GM21619 (cell line): ENCODE measurements at regions not wholly inside any gene's neighbourhood (a gene's known extent, or its start where the extent isn't known, plus 50 kb on each side); places are given as distances from the start of the nearest gene placed in this dataset.
"Not testable (repeated sequence)": the region's sequence is repeated elsewhere in the genome, so short reads cannot be mapped to it uniquely, and the experiment has no call there.

Experiments used
- ATAC-seq: cut with Tn5 transposase; IDR thresholded peaks from one replicate; pipeline ENCODE4 v1.9.1; 2021; ENCODE audit not compliant: unreplicated experiment

DNA sequence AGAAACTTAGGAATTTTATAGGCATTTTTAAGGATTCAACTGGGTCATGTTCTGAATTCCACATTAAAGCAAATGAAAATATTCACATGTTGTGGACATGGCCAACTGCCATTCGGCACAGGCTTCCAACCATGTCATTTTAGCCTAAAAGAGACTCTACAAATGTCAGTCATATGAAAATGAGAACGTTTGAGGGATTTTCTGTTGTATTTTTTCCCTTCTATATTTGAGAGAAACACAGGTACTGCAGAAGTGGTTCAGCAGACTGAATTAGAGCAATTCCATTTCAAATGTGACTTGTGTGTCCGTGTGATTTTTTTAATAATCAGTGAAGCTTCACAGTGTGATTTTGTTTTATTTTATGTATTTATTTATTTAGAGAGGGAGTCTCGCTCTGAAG, 124.3 kb downstream of the TP53TG3F start:
- not testable (repeated sequence) for ATAC-seq

GRCh38 chr16:33588589-33588988, 129.2 kb downstream of the TP53TG3F start:
- not testable (repeated sequence) for ATAC-seq

DNA sequence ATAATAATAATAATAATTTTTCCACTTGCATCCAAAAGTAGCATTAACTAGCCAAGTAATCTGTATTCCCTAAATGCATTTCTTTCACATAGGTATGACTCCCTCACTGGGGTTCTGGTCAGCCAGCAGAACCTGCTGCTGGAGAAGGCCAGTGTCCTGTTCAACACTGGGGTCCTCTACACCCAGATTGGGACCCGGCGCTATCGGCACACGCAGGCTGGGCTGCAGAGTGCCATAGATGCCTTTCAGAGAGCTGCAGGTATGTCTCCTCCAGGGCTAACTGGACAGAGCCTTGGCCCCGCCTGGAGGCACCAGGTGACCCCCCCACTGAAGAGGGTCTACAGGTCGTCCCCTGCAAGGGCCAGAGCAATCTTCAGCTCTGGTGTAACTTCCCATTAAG, 133.9 kb downstream of the TP53TG3F start:
- ATAC-seq = not testable (repeated sequence)

- ATAC-seq = not testable (repeated sequence)
These were observed 135.7 kb downstream of the TP53TG3F start for GRCh38 chr16:33595074-33595473.

DNA sequence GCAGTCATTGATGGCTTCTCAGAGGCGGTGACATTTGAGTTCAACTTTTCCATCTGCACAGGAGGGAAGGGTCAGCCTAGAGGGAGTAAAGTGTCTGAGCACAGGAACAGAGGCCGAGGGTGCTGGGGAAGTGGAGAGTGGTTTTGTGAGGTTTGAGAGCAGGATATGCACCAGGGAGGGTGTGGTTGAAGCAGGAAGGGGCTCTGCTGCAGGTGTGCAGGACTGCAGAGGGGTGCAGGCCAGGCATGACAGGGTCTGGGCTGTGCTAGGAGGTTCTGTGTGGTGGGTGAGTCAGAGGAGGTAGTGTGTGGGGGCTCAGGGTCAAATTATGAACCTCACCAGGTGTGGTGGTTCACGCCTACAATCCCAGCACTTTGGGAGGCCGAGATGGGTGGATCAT, 141.6 kb downstream of the TP53TG3F start:
- not testable (repeated sequence) for ATAC-seq

- not testable (repeated sequence) for ATAC-seq
These were observed 164.2 kb downstream of the TP53TG3F start for GRCh38 chr16:33623535-33624077.

- not testable (repeated sequence) for ATAC-seq
These were observed 169.5 kb downstream of the TP53TG3F start for GRCh38 chr16:33628895-33629294.

GRCh38 chr16:33631713-33632112, 172.3 kb downstream of the TP53TG3F start:
- not testable (repeated sequence) for ATAC-seq

- not testable (repeated sequence) for ATAC-seq
These were observed 174.6 kb downstream of the TP53TG3F start for GRCh38 chr16:33634057-33634456.

GRCh38 chr16:33636760-33637159, 177.3 kb downstream of the TP53TG3F start:
- ATAC-seq = not testable (repeated sequence)

DNA sequence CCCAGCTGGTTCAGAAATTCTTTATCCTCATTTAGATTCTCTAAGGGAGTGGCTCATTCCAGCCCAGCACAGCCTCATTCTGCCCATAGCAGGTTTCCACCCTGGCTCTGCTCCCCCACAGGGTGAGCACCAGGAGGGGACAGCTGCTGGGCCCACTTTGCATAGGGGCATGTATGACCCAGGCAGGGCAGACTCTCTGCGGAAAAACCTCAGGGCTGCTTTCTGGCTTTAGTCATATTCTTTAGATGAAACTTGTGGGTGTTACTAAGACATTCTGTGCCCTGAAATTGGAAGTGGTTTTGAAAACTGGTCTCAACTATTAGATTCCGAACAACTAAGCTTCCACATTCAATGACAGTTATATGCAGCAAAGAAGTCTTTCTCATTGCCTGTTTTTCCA, 183.9 kb downstream of the TP53TG3F start:
- peak; percentile 78 for ATAC-seq

DNA sequence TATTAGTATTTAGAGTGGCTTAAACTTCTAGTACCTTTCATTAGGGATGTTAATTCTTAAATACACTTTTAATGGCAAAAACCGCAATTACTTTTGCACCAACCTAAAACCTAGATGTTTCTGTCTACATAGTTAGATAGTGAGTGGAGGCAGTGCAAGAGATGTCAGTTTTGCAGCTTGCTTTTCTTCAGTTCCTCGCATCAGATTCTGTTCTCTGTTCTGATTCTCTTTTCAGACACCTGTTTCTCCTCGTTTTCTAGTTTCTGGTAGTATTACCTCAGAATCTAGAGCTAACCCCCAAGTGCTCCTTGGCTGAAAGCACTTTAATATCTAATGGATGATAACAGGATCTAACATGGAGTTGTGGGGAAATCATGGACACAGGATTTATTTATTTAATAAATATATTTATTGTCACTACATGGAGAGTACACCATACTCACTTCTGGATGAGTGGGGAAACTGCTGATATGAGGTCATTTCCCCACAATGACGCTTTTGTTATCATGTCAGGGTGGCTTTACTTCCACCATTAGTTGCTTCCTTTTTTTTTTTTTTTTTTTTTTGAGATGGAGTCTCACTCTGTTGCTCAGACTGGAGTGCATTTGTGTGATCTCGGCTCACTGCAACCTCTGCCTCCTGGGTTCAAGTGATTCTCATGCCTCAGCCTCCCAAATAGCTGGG, 184.4 kb downstream of the TP53TG3F start:
- ATAC-seq = peak; percentile 53

GRCh38 chr16:33646386-33646785, 187.0 kb downstream of the TP53TG3F start:
- ATAC-seq = not testable (repeated sequence)

GRCh38 chr16:33655756-33656155, 196.3 kb downstream of the TP53TG3F start:
- not testable (repeated sequence) for ATAC-seq

- peak; percentile 68 for ATAC-seq
These were observed 197.0 kb downstream of the TP53TG3F start for GRCh38 chr16:33656394-33656793.

- ATAC-seq = peak; percentile 54
These were observed 198.3 kb downstream of the TP53TG3F start for GRCh38 chr16:33657717-33658116.

DNA sequence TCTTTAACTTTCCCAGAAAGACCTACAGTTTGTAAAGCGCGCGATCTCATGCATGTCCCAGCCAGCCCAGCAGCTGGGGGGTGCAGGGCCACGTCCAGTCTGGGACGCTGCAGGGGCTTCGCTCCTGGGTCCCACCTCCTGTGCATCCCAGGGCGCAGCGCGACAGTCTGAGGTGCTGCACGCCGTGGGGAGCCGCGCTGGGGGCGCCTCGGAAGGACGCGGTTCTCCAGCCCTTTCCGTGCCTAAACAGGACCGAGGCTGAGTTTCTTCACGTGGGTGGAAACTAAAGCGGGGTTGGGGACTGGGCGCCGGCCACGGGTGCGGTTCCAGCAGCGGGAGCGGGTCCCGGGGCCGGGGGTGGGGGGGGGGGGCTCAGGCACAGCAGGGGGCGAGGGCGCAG, 221.4 kb downstream of the TP53TG3F start:
- ATAC-seq = not testable (repeated sequence)

DNA sequence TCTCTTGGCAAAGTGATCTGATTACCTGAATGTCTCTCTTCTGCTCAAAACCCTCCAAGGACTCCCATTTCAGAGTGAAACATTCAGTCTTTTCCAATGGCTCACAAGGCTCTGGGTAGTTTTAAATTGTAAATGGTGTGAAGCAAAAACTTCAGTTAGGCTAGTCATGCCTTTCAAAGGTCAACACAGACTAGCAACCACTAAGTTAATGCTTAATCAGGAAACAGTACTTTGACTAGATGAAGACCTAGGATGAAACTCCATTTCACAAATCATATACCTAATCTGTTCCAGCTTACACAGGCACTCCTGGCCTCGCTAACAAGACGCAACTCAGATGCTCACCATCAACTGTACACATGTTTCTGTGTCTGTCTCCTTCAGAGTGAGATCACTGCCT, 240.9 kb downstream of the TP53TG3F start:
- ATAC-seq = not testable (repeated sequence)

GRCh38 chr16:33706845-33707590, 247.6 kb downstream of the TP53TG3F start:
- ATAC-seq = not testable (repeated sequence)

DNA sequence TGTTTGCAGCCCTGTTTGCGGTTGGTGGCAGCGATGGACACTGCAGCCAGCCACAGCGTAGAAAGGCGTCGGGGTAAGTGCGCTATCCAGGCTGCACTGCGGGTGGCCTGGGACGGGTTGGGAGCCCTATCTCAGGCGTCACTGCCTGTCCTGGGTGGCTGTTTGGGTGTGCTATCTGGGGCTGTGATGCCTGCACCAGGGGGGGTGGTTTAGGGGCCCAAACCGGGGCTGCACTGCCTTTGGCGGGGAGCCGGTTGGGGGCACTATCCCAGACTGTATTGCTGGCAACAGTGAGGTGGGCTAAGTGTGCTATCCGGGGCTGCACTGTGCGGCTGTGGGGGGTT, 248.2 kb downstream of the TP53TG3F start:
- ATAC-seq = not testable (repeated sequence)

DNA sequence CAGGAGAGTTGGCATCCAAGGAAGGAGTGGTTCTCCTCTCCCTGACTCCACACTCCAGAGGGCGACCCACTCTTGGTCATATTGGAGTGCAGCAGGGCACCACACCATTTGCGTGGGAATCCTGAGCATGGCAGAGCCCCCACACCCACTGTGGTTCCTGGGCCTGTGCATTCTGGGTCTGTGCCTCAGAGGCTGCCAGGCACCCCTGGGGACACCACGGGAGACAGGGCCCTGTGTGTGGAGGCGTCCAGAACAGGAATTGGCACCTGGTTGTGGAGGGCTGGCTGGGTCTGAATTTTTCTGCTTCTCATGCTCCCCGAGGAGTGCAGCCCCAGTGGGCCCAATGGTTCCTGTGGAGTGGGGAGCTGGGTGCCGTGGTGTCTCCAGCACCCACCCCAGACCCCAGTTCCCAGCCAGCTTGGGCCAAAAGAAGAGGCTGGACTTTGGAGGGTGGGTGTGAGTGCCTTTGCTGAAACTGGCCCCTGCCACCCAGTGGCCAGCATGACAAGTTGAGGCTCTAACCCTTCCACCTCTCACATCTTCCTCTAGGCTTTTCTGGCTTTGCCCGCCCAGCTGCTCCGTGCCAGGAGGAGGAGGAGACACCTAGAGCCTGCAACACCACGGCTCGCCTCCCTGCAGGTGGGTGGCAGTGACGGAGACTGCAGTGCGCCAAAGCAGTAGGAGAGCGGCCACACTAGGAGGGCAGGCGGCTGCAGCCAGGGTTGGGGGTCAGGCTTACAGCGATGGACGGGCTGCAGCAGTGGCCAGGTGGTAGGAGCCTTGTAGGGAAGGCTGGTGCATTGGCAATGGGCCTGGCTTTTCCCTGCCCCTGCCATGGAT, 250.7 kb downstream of the TP53TG3F start:
- not testable (repeated sequence) for ATAC-seq
